NT2/D1 (cell line): ENCODE measurements at regions not wholly inside any gene's neighbourhood (a gene's known extent, or its start where the extent isn't known, plus 50 kb on each side); places are given as distances from the start of the nearest gene placed in this dataset.

Experiments
- YY1 ChIP-seq: IDR thresholded peaks from 2 replicates; pipeline ENCODE4 v1.6.1; 2011; ENCODE audit not compliant: insufficient read length, insufficient read depth
- ZNF274 ChIP-seq: IDR thresholded peaks from 2 replicates; pipeline ENCODE4 v1.6.1; 2011; ENCODE audit warnings: mild to moderate bottlenecking, low read depth, low read length

DNA sequence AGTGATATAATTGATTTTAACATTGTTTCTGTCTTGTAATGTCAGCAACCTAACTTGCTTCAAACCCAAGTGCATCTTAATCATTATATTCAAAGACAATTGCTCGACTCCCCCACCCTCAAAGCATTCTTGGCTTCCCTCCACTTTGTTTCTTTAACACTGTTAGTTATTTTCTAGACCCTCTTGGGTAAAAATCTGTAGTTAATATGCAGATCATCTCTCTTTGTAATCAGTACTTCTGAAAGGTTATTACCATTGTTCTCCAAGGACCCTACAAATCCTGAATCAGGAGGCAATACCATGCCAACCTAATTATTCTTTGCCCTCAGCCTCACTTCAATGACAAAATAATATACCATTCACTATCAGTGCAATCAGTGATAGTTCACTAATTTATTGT lies 1075.7 kb downstream of the AMY1C start:
- no peak for TF ChIP-seq ZNF274
- TF ChIP-seq YY1 = no peak
